ENCODE measurements at regions not wholly inside any gene's neighbourhood (a gene's known extent, or its start where the extent isn't known, plus 50 kb on each side); places are given as distances from the start of the nearest gene placed in this dataset.

GRCh38 chr2:203621981-203622515 lies 84.4 kb upstream of the CD28 start:
- WGBS, 2 experiments (ENCODE audit: extremely low coverage in 1 of 2, insufficient coverage in 1 of 2, insufficient read length in 1 of 2, insufficient replicate concordance in 2 of 2, low coverage in 1 of 2, low lambda C conversion rate in 2 of 2, missing lambda C conversion rate in 1 of 2) = 87% methylated on average over 5 of the region's 5 CpGs; no CpG with 5 or more reads in 1 of the 2 experiments
- Histone ChIP-seq H3K4me3 (ENCODE audit: extremely low read depth in 1 of 4, insufficient read depth in 2 of 4, low read depth in 3 of 4, low read length in 4 of 4) (no peak overlapping the region), H2BK5ac (ENCODE audit: low read depth, low read length) (no peak overlapping the region), H3K9me3 (ENCODE audit: insufficient read depth in 2 of 2, low read depth in 1 of 2, low read length in 1 of 2) (no peaks in the 10 kb centered on the region; a peak in 1 of 4 replicates), H3K4me1 (replicated peaks in 1 of 4; ENCODE audit: control insufficient read depth in 3 of 4, insufficient read depth in 4 of 4, low read length in 3 of 4) (no peaks in the 10 kb centered on the region), H2AK5ac (ENCODE audit: low read depth, low read length) (no peak overlapping the region), H2BK120ac (replicated peaks; ENCODE audit: low read depth, low read length) (no peak overlapping the region), H3K4ac (replicated peaks; ENCODE audit: insufficient read length, low read depth, low read length) (no peak overlapping the region), H3K18ac (ENCODE audit: extremely low read depth, low read length) (no peak overlapping the region), H2BK15ac (ENCODE audit: low read length) (no peak overlapping the region), H3K56ac (replicated peaks; ENCODE audit: insufficient read length, low read depth, low read length) (no peak overlapping the region), H2BK12ac (ENCODE audit: low read depth, low read length) (no peak overlapping the region), H3K4me2 (ENCODE audit: insufficient read depth in 1 of 2, low read depth in 2 of 2, low read length in 2 of 2) (no peak overlapping the region), H3K79me1 (ENCODE audit: low read depth, low read length) (no peaks in the 10 kb centered on the region), H3K79me2 (ENCODE audit: control insufficient read depth in 1 of 2, insufficient read depth in 2 of 2, low read length in 2 of 2) (no peaks in the 10 kb centered on the region), H3K14ac (ENCODE audit: insufficient read length) (no peak overlapping the region), H3K23me2 (ENCODE audit: low read depth, low read length) (no peaks in the 10 kb centered on the region), H3K23ac (ENCODE audit: insufficient read length) (no peak overlapping the region), H2BK20ac (ENCODE audit: low read length) (no peak overlapping the region), H3K27ac (ENCODE audit: low read depth, low read length) (no peak overlapping the region), H3K36me3 (ENCODE audit: control insufficient read depth in 2 of 4, insufficient read depth in 4 of 4, low read length in 3 of 4) (no peaks in the 10 kb centered on the region), H2AFZ (ENCODE audit: low read length) (no peak overlapping the region), H4K5ac (ENCODE audit: insufficient read length, low read depth, low read length) (no peak overlapping the region), H4K8ac (ENCODE audit: extremely low read depth, insufficient read depth, low read length) (no peak overlapping the region), H3K27me3 (replicated peaks in 1 of 4; ENCODE audit: control insufficient read depth in 3 of 4, extremely low read depth in 1 of 4, insufficient read depth in 3 of 4, low read length in 3 of 4) (no peaks in the 10 kb centered on the region), H4K91ac (replicated peaks; ENCODE audit: insufficient read length, low read length) (no peak overlapping the region), H3K9ac (replicated peaks in 1 of 4; ENCODE audit: extremely low read depth in 1 of 4, low read depth in 3 of 4, low read length in 3 of 4) (no peak overlapping the region), H4K20me1 (replicated peaks in 1 of 2; ENCODE audit: control insufficient read depth in 1 of 2, insufficient read depth in 2 of 2, low read length in 2 of 2) (no peaks in the 10 kb centered on the region)
- DNase-seq (ENCODE audit: low read depth in 1 of 2, low spot score in 2 of 2) (no peak), FAIRE-seq (no peak)
- CTCF ChIA-PET (ENCODE audit: partially characterized antibody) = interaction anchor here (0.7 to 1.1 kb wide), 3 partner anchors 12 to 97 kb away, joined by 3 to 4 read pairs (median 3); no protein-coding TSS in a partner anchor
- POLR2A ChIA-PET (ENCODE audit: partially characterized antibody) = no interaction called here
- TF ChIP-seq EGR1 (IDR thresholded peaks at IDR 0.05; ENCODE audit: borderline replicate concordance, low read depth, low read length) = no peak
- TF ChIP-seq SP2 (IDR thresholded peaks at IDR 0.05; ENCODE audit: low read length) = no peak
- TF ChIP-seq SAP30 (IDR thresholded peaks at IDR 0.05; ENCODE audit: insufficient read depth, insufficient replicate concordance, low read length) = no peak
- TF ChIP-seq RFX5 (IDR thresholded peaks at IDR 0.05; ENCODE audit: borderline replicate concordance, low read depth, low read length) = no peak
- no peak for TF ChIP-seq ASH2L (IDR thresholded peaks at IDR 0.05; ENCODE audit: low read length)
- TF ChIP-seq KDM5A (IDR thresholded peaks at IDR 0.05; ENCODE audit: low read length) = no peak
- no peak for TF ChIP-seq FOSL1 (IDR thresholded peaks at IDR 0.05; ENCODE audit: insufficient read depth, low read depth, low read length)
- TF ChIP-seq CBX8 (IDR thresholded peaks at IDR 0.05; ENCODE audit: borderline replicate concordance, low read depth, low read length) = no peak
- TF ChIP-seq POLR2A (IDR thresholded peaks at IDR 0.05; ENCODE audit: control extremely low read depth in 1 of 2, low read depth in 2 of 2, low read length in 2 of 2) = no peak
- no peak for TF ChIP-seq NRF1 (IDR thresholded peaks at IDR 0.05; ENCODE audit: low read depth, low read length)
- TF ChIP-seq TAF1 (IDR thresholded peaks at IDR 0.05; ENCODE audit: low read depth, low read length) = no peak
- no peak for TF ChIP-seq CHD2 (IDR thresholded peaks at IDR 0.05; ENCODE audit: low read length)
- no peak for TF ChIP-seq JUND (IDR thresholded peaks at IDR 0.05; ENCODE audit: low read length)
- TF ChIP-seq RAD21 (IDR thresholded peaks at IDR 0.05 in 1 of 2, conservative IDR thresholded peaks at IDR 0.05 in 1 of 2; ENCODE audit: low read depth in 2 of 2, low read length in 2 of 2) = no peak
